A673 (cell line): ENCODE measurements at regions not wholly inside any gene's neighbourhood (a gene's known extent, or its start where the extent isn't known, plus 50 kb on each side); places are given as distances from the start of the nearest gene placed in this dataset.
"Not testable (repeated sequence)": the region's sequence is repeated elsewhere in the genome, so short reads cannot be mapped to it uniquely, and the experiment has no call there.

Experiments
- BruUV-seq: library from RNA; stranded (reverse); fragments of 400-500 nt; replicated peaks from 2 replicates; lab custom pipeline; 2021; lab: Mats Ljungman, UMichigan
- CTCF ChIA-PET: fragments of 300-600 bp; sonication (Branson Sonifier 250); formaldehyde crosslinking; loops from one replicate; lab custom pipeline; 2022; ENCODE audit warnings: antibody characterized with exemption; lab: Charles Lee
- POLR2A ChIA-PET: fragments of 300-600 bp; sonication (Branson Sonifier 250); formaldehyde crosslinking; loops from one replicate; lab custom pipeline; 2022; ENCODE audit warnings: antibody characterized with exemption; ENCODE audit not compliant: low non-redundant PET; lab: Charles Lee
- DNase-seq: peaks from one replicate; pipeline ENCODE4 v3.0.0-alpha.2; 2015; ENCODE audit warnings: low spot score
- H3K27ac ChIP-seq: fragments of 200-600 bp; sonication (generic); 2 replicates; pipeline ENCODE4 v1.5.1; 2016; ENCODE audit warnings: mixed run types, low read depth, mild to moderate bottlenecking, mixed read lengths, antibody characterized with exemption, low read length; ENCODE audit not compliant: poor library complexity, severe bottlenecking
- H3K27me3 ChIP-seq: fragments of 200-600 bp; sonication (generic); replicated peaks from 2 replicates; pipeline ENCODE4 v1.6.1; 2017; ENCODE audit warnings: mixed run types, low read depth, mild to moderate bottlenecking, mixed read lengths, antibody characterized with exemption, low read length; ENCODE audit not compliant: insufficient read depth, poor library complexity
- H3K36me3 ChIP-seq: fragments of 200-600 bp; sonication (generic); 2 replicates; pipeline ENCODE4 v1.6.1; 2016; ENCODE audit warnings: mixed run types, mild to moderate bottlenecking, mixed read lengths, antibody characterized with exemption, low read length; ENCODE audit not compliant: insufficient read depth, poor library complexity, severe bottlenecking
- H3K4me1 ChIP-seq: fragments of 200-600 bp; sonication (generic); 2 replicates; pipeline ENCODE4 v1.6.1; 2017; ENCODE audit warnings: mixed run types, mild to moderate bottlenecking, mixed read lengths, antibody characterized with exemption, low read length; ENCODE audit not compliant: insufficient read depth, poor library complexity, severe bottlenecking
- H3K4me3 ChIP-seq: fragments of 200-600 bp; sonication (generic); 2 replicates; pipeline ENCODE4 v1.5.1; 2016; ENCODE audit warnings: low read depth, mixed run types, mild to moderate bottlenecking, mixed read lengths, low read length; ENCODE audit not compliant: poor library complexity, severe bottlenecking
- H3K9me3 ChIP-seq: fragments of 200-600 bp; sonication (generic); 2 replicates; pipeline ENCODE4 v1.6.1; 2016; ENCODE audit warnings: mixed run types, low read depth, mild to moderate bottlenecking, mixed read lengths, antibody characterized with exemption, low read length; ENCODE audit not compliant: poor library complexity, severe bottlenecking
- EZH2 ChIP-seq: fragments of 200-600 bp; sonication (generic); IDR thresholded peaks from 2 replicates; pipeline ENCODE4 v1.6.1; 2017; ENCODE audit warnings: borderline replicate concordance, low read depth, mild to moderate bottlenecking, mixed read lengths, antibody characterized with exemption, low read length; ENCODE audit not compliant: poor library complexity, severe bottlenecking
- intact Hi-C: fragments of 100-400 bp; cut with micrococcal nuclease; formaldehyde crosslinking; loops from one replicate; pipeline ENCODE4 v1.10.0; 2022; ENCODE audit not compliant: unreplicated experiment
- TF ChIP-seq, protein P1 (sequence below): fragments of 300-800, 200-600 bp; sonication (generic); conservative IDR thresholded peaks from 2 replicates; pipeline ENCODE4 v1.5.1; 2017; ENCODE audit warnings: low read depth, mild to moderate bottlenecking, antibody characterized with exemption, low read length, moderate library complexity, mixed read lengths

DNA sequence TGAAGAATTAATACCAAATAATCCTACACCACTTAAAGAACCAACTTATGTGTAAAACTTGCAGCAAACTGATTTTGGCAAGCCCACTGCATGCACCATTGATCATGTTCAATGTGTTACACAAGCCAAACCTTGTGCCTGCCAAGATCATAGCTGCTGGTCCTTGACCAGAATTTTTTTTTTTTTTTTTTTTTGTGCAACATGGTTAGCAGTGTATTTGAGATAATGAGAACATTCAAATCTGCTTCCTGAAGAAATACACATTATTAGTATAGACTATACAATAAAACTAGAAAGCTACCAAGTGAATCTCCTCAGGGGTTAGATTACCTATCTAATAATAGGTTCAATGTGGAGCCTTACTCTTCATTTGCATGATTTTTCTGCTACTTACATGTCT is 421.0 kb downstream of the MRPL39 start:
- CTCF ChIA-PET, result no interaction called here
- intact Hi-C loops, result no loop called here
- no peak for TF ChIP-seq EZH2
- TF ChIP-seq, protein P1, sequence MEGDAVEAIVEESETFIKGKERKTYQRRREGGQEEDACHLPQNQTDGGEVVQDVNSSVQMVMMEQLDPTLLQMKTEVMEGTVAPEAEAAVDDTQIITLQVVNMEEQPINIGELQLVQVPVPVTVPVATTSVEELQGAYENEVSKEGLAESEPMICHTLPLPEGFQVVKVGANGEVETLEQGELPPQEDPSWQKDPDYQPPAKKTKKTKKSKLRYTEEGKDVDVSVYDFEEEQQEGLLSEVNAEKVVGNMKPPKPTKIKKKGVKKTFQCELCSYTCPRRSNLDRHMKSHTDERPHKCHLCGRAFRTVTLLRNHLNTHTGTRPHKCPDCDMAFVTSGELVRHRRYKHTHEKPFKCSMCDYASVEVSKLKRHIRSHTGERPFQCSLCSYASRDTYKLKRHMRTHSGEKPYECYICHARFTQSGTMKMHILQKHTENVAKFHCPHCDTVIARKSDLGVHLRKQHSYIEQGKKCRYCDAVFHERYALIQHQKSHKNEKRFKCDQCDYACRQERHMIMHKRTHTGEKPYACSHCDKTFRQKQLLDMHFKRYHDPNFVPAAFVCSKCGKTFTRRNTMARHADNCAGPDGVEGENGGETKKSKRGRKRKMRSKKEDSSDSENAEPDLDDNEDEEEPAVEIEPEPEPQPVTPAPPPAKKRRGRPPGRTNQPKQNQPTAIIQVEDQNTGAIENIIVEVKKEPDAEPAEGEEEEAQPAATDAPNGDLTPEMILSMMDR, result no peak
- Histone ChIP-seq H3K27me3 (no peaks in the 10 kb centered on the region), H3K4me1 (no peaks in the 10 kb centered on the region), H3K4me3 (no peak overlapping the region), H3K36me3 (no peaks in the 10 kb centered on the region), H3K9me3 (no peaks in the 10 kb centered on the region), H3K27ac (no peak overlapping the region)
- no peak for DNase-seq
- BruUV-seq, result no TSS peak
- POLR2A ChIA-PET, result no interaction called here

- intact Hi-C loops, result no loop called here
- Histone ChIP-seq H3K27me3 (no peaks in the 10 kb centered on the region), H3K4me1 (no peaks in the 10 kb centered on the region), H3K36me3 (no peaks in the 10 kb centered on the region), H3K4me3 (no peak overlapping the region), H3K27ac (no peak overlapping the region), H3K9me3 (no peaks in the 10 kb centered on the region)
- no TSS peak for BruUV-seq
- TF ChIP-seq, protein P1, result no peak
- TF ChIP-seq EZH2, result no peak
- POLR2A ChIA-PET, result no interaction called here
- DNase-seq, result no peak
- CTCF ChIA-PET, result no interaction called here
Observed at GRCh38 chr21:25183577-25183976, 423.7 kb downstream of the MRPL39 start.

GRCh38 chr21:25181690-25182089 is 425.6 kb downstream of the MRPL39 start:
- H3K4me1 ChIP-seq, BruUV-seq: not testable (repeated sequence)

GRCh38 chr21:25179116-25179515 is 428.2 kb downstream of the MRPL39 start:
- H3K9me3 ChIP-seq, result no peaks in the 10 kb centered on the region
- no peak overlapping the region for H3K4me3 ChIP-seq
- intact Hi-C loops, result no loop called here
- no peaks in the 10 kb centered on the region for H3K27me3 ChIP-seq
- no peaks in the 10 kb centered on the region for H3K4me1 ChIP-seq
- no peak for DNase-seq
- POLR2A ChIA-PET, result no interaction called here
- TF ChIP-seq, protein P1, result no peak
- no peak for TF ChIP-seq EZH2
- no peaks in the 10 kb centered on the region for H3K36me3 ChIP-seq
- CTCF ChIA-PET, result no interaction called here
- no TSS peak for BruUV-seq
- no peak overlapping the region for H3K27ac ChIP-seq

More at GRCh38 chr21:25181690-25182089, 425.6 kb downstream of the MRPL39 start:
- CTCF ChIA-PET, H3K4me3 ChIP-seq, intact Hi-C loops, H3K27me3 ChIP-seq, DNase-seq, POLR2A ChIA-PET, H3K36me3 ChIP-seq, H3K9me3 ChIP-seq, H3K27ac ChIP-seq: not testable (repeated sequence)
